ENCODE measurements at regions not wholly inside any gene's neighbourhood (a gene's known extent, or its start where the extent isn't known, plus 50 kb on each side); places are given as distances from the start of the nearest gene placed in this dataset.

DNA sequence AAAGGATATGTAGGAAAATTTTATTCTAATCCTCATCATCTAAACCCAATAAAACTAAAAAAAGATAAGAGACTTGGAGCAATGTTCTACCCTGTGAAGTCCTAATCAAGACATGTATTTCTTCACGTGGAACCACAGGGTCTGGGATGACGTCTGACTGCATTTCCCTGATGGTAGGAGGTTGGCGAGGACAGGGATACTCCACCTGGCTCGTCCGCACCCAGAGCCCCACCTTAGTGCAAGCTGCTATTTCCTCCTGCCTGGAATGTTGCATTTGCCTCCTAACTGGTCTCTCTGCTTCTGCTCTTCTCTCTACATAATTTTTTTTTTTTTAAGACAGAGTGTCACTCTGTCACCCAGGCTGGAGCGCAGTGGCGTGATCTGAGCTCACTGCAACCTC, 57.7 kb upstream of the RASGRP1 start:
- H3K4me3 ChIP-seq (ENCODE audit: low read depth, low read length), result no peak overlapping the region
- no peaks in the 10 kb centered on the region for H3K27me3 ChIP-seq (ENCODE audit: control insufficient read depth, insufficient read depth, low read length)
- H3K36me3 ChIP-seq (ENCODE audit: control insufficient read depth, insufficient read depth, low read length), result no peaks in the 10 kb centered on the region
- TF ChIP-seq, protein P1, sequence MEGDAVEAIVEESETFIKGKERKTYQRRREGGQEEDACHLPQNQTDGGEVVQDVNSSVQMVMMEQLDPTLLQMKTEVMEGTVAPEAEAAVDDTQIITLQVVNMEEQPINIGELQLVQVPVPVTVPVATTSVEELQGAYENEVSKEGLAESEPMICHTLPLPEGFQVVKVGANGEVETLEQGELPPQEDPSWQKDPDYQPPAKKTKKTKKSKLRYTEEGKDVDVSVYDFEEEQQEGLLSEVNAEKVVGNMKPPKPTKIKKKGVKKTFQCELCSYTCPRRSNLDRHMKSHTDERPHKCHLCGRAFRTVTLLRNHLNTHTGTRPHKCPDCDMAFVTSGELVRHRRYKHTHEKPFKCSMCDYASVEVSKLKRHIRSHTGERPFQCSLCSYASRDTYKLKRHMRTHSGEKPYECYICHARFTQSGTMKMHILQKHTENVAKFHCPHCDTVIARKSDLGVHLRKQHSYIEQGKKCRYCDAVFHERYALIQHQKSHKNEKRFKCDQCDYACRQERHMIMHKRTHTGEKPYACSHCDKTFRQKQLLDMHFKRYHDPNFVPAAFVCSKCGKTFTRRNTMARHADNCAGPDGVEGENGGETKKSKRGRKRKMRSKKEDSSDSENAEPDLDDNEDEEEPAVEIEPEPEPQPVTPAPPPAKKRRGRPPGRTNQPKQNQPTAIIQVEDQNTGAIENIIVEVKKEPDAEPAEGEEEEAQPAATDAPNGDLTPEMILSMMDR (IDR thresholded peaks at IDR 0.05; ENCODE audit: insufficient read depth, low read length, poor library complexity, severe bottlenecking), result no peak
- DNase-seq (ENCODE audit: low read depth), result no peak

DNA sequence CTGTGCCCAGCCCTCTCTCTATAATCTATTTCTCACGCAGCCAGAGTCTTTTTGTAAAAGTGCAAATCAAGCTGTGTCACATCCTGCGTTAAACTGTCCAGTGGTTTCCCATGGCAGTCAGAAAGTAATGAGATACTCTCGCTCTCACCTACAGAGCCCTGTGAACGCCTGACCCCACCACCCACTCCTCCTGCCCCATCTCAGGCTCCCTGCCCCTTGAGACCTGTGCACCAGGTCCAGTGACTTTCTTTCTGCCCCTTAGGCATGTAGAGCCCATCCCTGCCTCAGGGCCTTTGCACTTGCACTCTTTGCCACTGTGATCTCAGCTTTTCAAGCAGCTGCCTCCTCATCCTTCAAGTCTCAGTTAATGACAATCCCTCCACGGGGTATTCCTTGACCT, 58.3 kb upstream of the RASGRP1 start:
- DNase-seq (ENCODE audit: low read depth), result no peak
- H3K27me3 ChIP-seq (ENCODE audit: control insufficient read depth, insufficient read depth, low read length), result no peaks in the 10 kb centered on the region
- TF ChIP-seq, protein P1 (IDR thresholded peaks at IDR 0.05; ENCODE audit: insufficient read depth, low read length, poor library complexity, severe bottlenecking), result no peak
- no peak overlapping the region for H3K4me3 ChIP-seq (ENCODE audit: low read depth, low read length)
- no peaks in the 10 kb centered on the region for H3K36me3 ChIP-seq (ENCODE audit: control insufficient read depth, insufficient read depth, low read length)

DNA sequence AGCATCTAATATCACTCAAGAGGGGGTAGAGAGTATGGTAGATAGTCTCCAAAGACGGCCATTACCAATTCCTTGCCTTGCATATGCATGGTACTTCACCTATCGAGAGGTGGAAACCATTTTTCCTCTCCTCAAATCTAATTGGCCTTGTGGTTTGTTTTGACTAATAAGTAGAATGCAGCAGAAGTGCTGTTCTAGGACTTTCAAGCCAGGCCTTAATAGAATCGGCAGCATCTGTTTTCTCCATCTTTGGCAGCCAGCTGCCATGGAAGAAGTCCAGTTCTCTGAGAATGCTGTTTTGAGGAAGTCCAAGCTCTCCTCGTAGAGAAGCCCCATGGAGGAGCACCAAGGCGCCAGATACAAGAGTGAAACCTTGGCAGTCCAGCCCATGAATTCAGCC, 59.1 kb upstream of the RASGRP1 start:
- Histone ChIP-seq H3K27me3 (ENCODE audit: control insufficient read depth, insufficient read depth, low read length) (no peaks in the 10 kb centered on the region), H3K4me3 (ENCODE audit: low read depth, low read length) (no peak overlapping the region), H3K36me3 (ENCODE audit: control insufficient read depth, insufficient read depth, low read length) (no peaks in the 10 kb centered on the region)
- TF ChIP-seq, protein P1 (IDR thresholded peaks at IDR 0.05; ENCODE audit: insufficient read depth, low read length, poor library complexity, severe bottlenecking), result no peak
- DNase-seq (ENCODE audit: low read depth), result no peak

DNA sequence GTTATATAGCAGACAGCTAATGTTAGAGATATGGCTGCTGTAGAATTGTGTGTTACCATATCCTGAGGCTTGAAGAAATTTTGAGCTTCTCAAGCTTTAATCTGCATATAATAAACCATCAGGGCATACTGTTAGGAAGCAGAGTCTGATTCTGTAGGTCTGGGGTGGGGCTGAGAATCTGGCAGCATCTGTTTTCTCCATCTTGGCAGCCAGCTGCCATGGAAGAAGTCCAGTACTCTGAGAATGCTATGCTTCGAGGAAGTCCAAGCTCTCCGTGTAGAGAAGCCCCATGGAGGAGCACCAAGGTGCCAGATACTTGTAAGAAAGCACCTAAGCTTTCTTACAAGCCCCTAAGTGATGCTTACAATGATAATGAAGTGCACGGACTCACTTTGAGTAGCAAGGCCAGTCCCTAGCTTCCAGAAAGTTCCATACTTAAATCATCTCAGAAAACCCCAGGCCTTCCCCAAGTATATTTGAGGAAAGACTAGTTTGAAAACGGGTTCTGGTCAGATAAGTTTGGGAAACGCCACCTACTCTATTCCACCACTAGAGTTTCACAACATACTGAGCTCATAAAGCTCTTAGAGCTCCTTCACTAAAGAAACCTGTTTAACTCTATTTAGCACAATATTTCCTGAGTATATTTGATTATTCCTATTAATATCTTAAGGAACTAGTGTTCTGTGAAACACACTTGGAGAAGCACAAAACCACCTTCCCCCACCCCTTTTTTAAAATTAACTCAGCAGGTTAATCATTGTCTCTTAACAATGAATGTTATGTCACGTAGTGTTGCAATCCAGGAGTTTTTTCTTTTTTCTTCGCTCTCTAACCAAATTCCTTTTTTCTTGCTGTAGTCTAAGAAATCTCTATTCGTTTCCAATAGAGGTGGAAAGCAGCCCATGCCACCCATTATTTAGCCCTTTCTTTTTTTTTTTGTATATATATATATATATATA, 59.9 kb upstream of the RASGRP1 start:
- DNase-seq (ENCODE audit: low read depth), result peak; percentile 69
- H3K27me3 ChIP-seq (ENCODE audit: control insufficient read depth, insufficient read depth, low read length), result no peaks in the 10 kb centered on the region
- TF ChIP-seq, protein P1 (IDR thresholded peaks at IDR 0.05; ENCODE audit: insufficient read depth, low read length, poor library complexity, severe bottlenecking), result no peak

DNA sequence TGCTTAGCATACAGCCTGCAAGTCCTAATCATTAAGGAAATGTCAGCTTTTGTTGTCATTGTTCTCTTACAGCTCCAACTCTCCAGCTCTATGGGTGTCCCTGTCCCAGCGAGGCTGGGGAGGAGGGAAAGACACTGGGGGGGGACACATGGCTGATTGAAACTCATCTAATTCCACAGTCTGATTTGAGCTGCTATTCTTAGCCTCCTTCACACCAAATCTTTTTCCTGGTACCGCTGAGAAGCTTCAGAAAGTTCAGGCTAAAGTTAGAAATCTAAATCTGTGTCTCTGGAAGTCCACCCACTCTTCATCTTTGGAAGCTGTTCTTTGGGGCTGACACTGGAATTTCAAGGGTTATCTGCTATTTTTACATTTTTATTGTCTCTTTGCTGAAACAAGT, 61.3 kb upstream of the RASGRP1 start:
- no peak for DNase-seq (ENCODE audit: low read depth)
- Histone ChIP-seq H3K27me3 (ENCODE audit: control insufficient read depth, insufficient read depth, low read length) (no peaks in the 10 kb centered on the region), H3K4me3 (ENCODE audit: low read depth, low read length) (no peak overlapping the region), H3K36me3 (ENCODE audit: control insufficient read depth, insufficient read depth, low read length) (no peaks in the 10 kb centered on the region)
- TF ChIP-seq, protein P1 (IDR thresholded peaks at IDR 0.05; ENCODE audit: insufficient read depth, low read length, poor library complexity, severe bottlenecking), result no peak

More for the DNA sequence above, 59.9 kb upstream of the RASGRP1 start:
- no peak overlapping the region for H3K4me3 ChIP-seq (ENCODE audit: low read depth, low read length)
- no peaks in the 10 kb centered on the region for H3K36me3 ChIP-seq (ENCODE audit: control insufficient read depth, insufficient read depth, low read length)

All from kidney epithelial cell (primary cell).